ENCODE measurements at regions not wholly inside any gene's neighbourhood (a gene's known extent, or its start where the extent isn't known, plus 50 kb on each side); places are given as distances from the start of the nearest gene placed in this dataset.

DNA sequence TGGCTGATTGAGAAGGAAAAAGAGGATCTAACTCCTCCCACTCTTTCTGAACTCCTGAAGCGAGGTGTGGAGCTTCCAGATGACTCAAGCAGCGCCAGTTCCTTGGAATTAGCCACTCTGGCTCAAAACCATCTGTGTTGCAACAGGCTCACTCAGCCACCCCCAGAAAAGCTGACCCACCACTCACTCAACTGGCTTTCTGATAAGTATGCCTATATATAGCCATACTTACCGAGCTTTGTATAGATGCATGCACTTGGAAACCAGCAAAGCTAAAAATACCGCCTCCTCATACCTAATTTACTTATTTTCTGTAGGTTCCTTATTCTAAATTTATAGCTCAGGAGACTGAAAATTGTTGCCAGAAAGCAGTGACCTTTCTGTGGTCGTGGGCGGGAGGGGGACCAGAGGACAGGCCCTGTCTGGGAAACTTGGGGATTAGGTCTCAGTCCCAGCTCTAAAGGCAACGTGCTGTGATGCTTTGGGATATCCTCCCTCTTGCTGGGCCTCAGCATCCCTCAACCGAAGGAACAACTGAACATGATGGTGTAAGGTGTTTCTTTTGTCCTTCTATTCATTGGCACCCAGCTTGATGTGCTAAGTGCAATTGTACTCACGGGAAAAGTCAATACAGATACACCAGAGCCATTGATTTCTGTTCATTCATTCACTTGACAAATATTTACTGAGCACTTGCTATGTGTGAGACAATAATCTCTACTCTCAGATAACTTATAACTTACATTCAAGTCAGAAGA is 65.7 kb downstream of the NENF start:
- H3K4me1 ChIP-seq (ENCODE audit: insufficient read depth, low read length, poor library complexity, severe bottlenecking), result no peaks in the 10 kb centered on the region
- intact Hi-C loops (cut with micrococcal nuclease; ENCODE audit: unreplicated experiment), result no loop called here
- no peak overlapping the region for H3K4me3 ChIP-seq (ENCODE audit: low read depth, low read length, poor library complexity, severe bottlenecking)
- H4K20me1 ChIP-seq (ENCODE audit: insufficient read depth, low read length), result no peaks in the 10 kb centered on the region
- no peak overlapping the region for H2AFZ ChIP-seq (ENCODE audit: low read length)
- H3K36me3 ChIP-seq (ENCODE audit: insufficient read depth, low read length), result no peaks in the 10 kb centered on the region
- H3K79me2 ChIP-seq (ENCODE audit: insufficient read depth, low read depth, low read length), result no peaks in the 10 kb centered on the region
- no peak overlapping the region for H3K4me2 ChIP-seq (ENCODE audit: low read length)
- H3K9me3 ChIP-seq (ENCODE audit: low read length), result no peaks in the 10 kb centered on the region
- ChIA-PET POLR2A (interaction anchor here (0.7 kb wide), 1 partner anchor 10 kb away, joined by 4 read pairs; no protein-coding TSS in a partner anchor), CTCF (ENCODE audit: unreplicated experiment) (no interaction called here)
- no peak for DNase-seq (ENCODE audit: low spot score)
- no peaks in the 10 kb centered on the region for H3K9me2 ChIP-seq (ENCODE audit: insufficient read depth, low read length)
- no peak overlapping the region for H3K27ac ChIP-seq (ENCODE audit: low read depth, low read length, poor library complexity, severe bottlenecking)
- no peak for TF ChIP-seq EZH2phosphoT487 (IDR thresholded peaks at IDR 0.05; ENCODE audit: borderline replicate concordance, low read depth, low read length)
- TF ChIP-seq, protein P1, sequence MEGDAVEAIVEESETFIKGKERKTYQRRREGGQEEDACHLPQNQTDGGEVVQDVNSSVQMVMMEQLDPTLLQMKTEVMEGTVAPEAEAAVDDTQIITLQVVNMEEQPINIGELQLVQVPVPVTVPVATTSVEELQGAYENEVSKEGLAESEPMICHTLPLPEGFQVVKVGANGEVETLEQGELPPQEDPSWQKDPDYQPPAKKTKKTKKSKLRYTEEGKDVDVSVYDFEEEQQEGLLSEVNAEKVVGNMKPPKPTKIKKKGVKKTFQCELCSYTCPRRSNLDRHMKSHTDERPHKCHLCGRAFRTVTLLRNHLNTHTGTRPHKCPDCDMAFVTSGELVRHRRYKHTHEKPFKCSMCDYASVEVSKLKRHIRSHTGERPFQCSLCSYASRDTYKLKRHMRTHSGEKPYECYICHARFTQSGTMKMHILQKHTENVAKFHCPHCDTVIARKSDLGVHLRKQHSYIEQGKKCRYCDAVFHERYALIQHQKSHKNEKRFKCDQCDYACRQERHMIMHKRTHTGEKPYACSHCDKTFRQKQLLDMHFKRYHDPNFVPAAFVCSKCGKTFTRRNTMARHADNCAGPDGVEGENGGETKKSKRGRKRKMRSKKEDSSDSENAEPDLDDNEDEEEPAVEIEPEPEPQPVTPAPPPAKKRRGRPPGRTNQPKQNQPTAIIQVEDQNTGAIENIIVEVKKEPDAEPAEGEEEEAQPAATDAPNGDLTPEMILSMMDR (conservative IDR thresholded peaks at IDR 0.05; ENCODE audit: low read length), result no peak
- BruUV-seq (replicated peaks), result no TSS peak

DNA sequence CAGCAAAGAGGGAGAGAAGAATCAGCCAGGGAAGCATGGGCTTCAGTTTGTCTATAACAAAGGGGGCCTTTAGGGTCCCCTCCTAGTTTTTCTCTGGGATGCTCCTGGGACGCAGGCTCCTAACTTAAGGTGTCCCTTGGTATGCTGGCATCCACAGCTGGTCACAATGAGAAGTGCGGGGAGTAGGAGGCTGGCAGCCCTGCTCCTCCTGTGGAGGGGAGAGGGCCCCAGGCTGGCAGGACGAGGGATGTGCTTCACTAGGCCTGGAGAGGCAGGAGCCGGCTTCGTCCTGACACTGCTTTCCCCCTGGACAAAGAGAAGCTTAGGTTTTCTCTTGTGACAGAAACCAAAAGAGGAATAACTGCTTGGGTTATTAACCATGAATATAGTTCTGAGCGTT is 67.6 kb downstream of the NENF start:
- no peak for DNase-seq (ENCODE audit: low spot score)
- BruUV-seq (replicated peaks), result no TSS peak
- Histone ChIP-seq H3K4me3 (ENCODE audit: low read depth, low read length, poor library complexity, severe bottlenecking) (no peak overlapping the region), H3K9me3 (ENCODE audit: low read length) (no peaks in the 10 kb centered on the region), H3K79me2 (ENCODE audit: insufficient read depth, low read depth, low read length) (no peaks in the 10 kb centered on the region), H4K20me1 (ENCODE audit: insufficient read depth, low read length) (no peaks in the 10 kb centered on the region), H3K27ac (ENCODE audit: low read depth, low read length, poor library complexity, severe bottlenecking) (no peak overlapping the region), H3K9me2 (ENCODE audit: insufficient read depth, low read length) (no peaks in the 10 kb centered on the region), H3K4me1 (ENCODE audit: insufficient read depth, low read length, poor library complexity, severe bottlenecking) (no peaks in the 10 kb centered on the region), H3K4me2 (ENCODE audit: low read length) (no peak overlapping the region), H3K36me3 (ENCODE audit: insufficient read depth, low read length) (no peaks in the 10 kb centered on the region), H2AFZ (ENCODE audit: low read length) (no peak overlapping the region)
- no peak for TF ChIP-seq EZH2phosphoT487 (IDR thresholded peaks at IDR 0.05; ENCODE audit: borderline replicate concordance, low read depth, low read length)
- TF ChIP-seq, protein P1 (conservative IDR thresholded peaks at IDR 0.05; ENCODE audit: low read length), result no peak
- intact Hi-C loops (cut with micrococcal nuclease; ENCODE audit: unreplicated experiment), result no loop called here
- ChIA-PET POLR2A (no interaction called here), CTCF (ENCODE audit: unreplicated experiment) (no interaction called here)

DNA sequence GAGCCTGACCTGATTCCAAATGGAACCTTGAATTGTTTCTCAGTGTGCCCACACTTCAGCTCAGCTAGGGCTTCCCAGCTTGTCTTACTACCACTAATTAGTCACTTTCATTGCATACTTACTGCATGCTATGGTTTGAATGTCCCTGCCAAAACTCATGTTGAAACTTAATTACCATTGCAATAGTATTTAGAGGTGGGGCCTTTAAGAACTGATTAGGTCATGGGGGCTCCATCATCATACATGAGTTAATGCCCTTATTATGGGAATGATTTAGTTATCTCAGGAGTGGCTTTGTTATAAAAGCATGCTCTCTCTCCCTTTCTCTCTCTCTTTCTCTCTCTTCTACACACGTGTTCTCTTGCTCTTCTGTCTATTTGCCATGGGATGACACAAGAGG is 68.3 kb downstream of the NENF start:
- Histone ChIP-seq H3K79me2 (ENCODE audit: insufficient read depth, low read depth, low read length) (no peaks in the 10 kb centered on the region), H3K4me3 (ENCODE audit: low read depth, low read length, poor library complexity, severe bottlenecking) (no peak overlapping the region), H2AFZ (ENCODE audit: low read length) (no peak overlapping the region), H3K27ac (ENCODE audit: low read depth, low read length, poor library complexity, severe bottlenecking) (no peak overlapping the region), H3K4me1 (ENCODE audit: insufficient read depth, low read length, poor library complexity, severe bottlenecking) (no peaks in the 10 kb centered on the region), H3K36me3 (ENCODE audit: insufficient read depth, low read length) (no peaks in the 10 kb centered on the region), H4K20me1 (ENCODE audit: insufficient read depth, low read length) (no peaks in the 10 kb centered on the region), H3K9me3 (ENCODE audit: low read length) (no peaks in the 10 kb centered on the region), H3K9me2 (ENCODE audit: insufficient read depth, low read length) (no peaks in the 10 kb centered on the region), H3K4me2 (ENCODE audit: low read length) (no peak overlapping the region)
- no peak for DNase-seq (ENCODE audit: low spot score)
- TF ChIP-seq EZH2phosphoT487 (IDR thresholded peaks at IDR 0.05; ENCODE audit: borderline replicate concordance, low read depth, low read length), result no peak
- TF ChIP-seq, protein P1 (conservative IDR thresholded peaks at IDR 0.05; ENCODE audit: low read length), result no peak
- no TSS peak for BruUV-seq (replicated peaks)
- ChIA-PET CTCF (ENCODE audit: unreplicated experiment) (no interaction called here), POLR2A (no interaction called here)
- intact Hi-C loops (cut with micrococcal nuclease; ENCODE audit: unreplicated experiment), result no loop called here

Measured in OCI-LY7 (cell line).